ENCODE measurements at regions not wholly inside any gene's neighbourhood (a gene's known extent, or its start where the extent isn't known, plus 50 kb on each side); places are given as distances from the start of the nearest gene placed in this dataset.

- Histone ChIP-seq H3K27ac (ENCODE audit: low read depth, low read length) (no peak overlapping the region), H2AFZ (ENCODE audit: low read length) (no peak overlapping the region), H3K27me3 (ENCODE audit: insufficient read depth, low read length) (no peaks in the 10 kb centered on the region), H3K4me2 (ENCODE audit: insufficient read depth, low read length) (no peak overlapping the region), H3K79me2 (ENCODE audit: insufficient read depth, low read length) (no peaks in the 10 kb centered on the region), H3K4me1 (ENCODE audit: insufficient read depth, low read length) (no peaks in the 10 kb centered on the region), H3K36me3 (ENCODE audit: insufficient read depth, low read length) (no peaks in the 10 kb centered on the region), H4K20me1 (ENCODE audit: insufficient read depth, low read length) (no peaks in the 10 kb centered on the region), H3K9me3 (ENCODE audit: low read depth, low read length) (no peaks in the 10 kb centered on the region), H3K4me3 (ENCODE audit: insufficient read depth, low read length) (no peak overlapping the region)
- DNase-seq (ENCODE audit: insufficient read length, low spot score, missing footprints): no peak
- TF ChIP-seq CTCF (IDR thresholded peaks at IDR 0.05; ENCODE audit: extremely low read depth, low read depth, low read length): no peak
Observed at GRCh38 chr3:159147813-159148212, 346.0 kb downstream of the MFSD1 start.

GRCh38 chr3:159148466-159148865 lies 346.6 kb downstream of the MFSD1 start:
- no peak overlapping the region for H3K4me3 ChIP-seq (ENCODE audit: insufficient read depth, low read length)
- H3K4me1 ChIP-seq (ENCODE audit: insufficient read depth, low read length): no peaks in the 10 kb centered on the region
- no peaks in the 10 kb centered on the region for H3K9me3 ChIP-seq (ENCODE audit: low read depth, low read length)
- H3K4me2 ChIP-seq (ENCODE audit: insufficient read depth, low read length): no peak overlapping the region
- H3K27ac ChIP-seq (ENCODE audit: low read depth, low read length): no peak overlapping the region
- no peaks in the 10 kb centered on the region for H4K20me1 ChIP-seq (ENCODE audit: insufficient read depth, low read length)
- no peak for DNase-seq (ENCODE audit: insufficient read length, low spot score, missing footprints)
- H3K27me3 ChIP-seq (ENCODE audit: insufficient read depth, low read length): no peaks in the 10 kb centered on the region
- no peaks in the 10 kb centered on the region for H3K36me3 ChIP-seq (ENCODE audit: insufficient read depth, low read length)
- H2AFZ ChIP-seq (ENCODE audit: low read length): no peak overlapping the region
- H3K79me2 ChIP-seq (ENCODE audit: insufficient read depth, low read length): no peaks in the 10 kb centered on the region
- no peak for TF ChIP-seq CTCF (IDR thresholded peaks at IDR 0.05; ENCODE audit: extremely low read depth, low read depth, low read length)

- H3K4me1 ChIP-seq (ENCODE audit: insufficient read depth, low read length): no peaks in the 10 kb centered on the region
- H4K20me1 ChIP-seq (ENCODE audit: insufficient read depth, low read length): no peaks in the 10 kb centered on the region
- no peaks in the 10 kb centered on the region for H3K79me2 ChIP-seq (ENCODE audit: insufficient read depth, low read length)
- no peak overlapping the region for H3K27ac ChIP-seq (ENCODE audit: low read depth, low read length)
- H3K9me3 ChIP-seq (ENCODE audit: low read depth, low read length): no peaks in the 10 kb centered on the region
- H3K36me3 ChIP-seq (ENCODE audit: insufficient read depth, low read length): no peaks in the 10 kb centered on the region
- TF ChIP-seq CTCF (IDR thresholded peaks at IDR 0.05; ENCODE audit: extremely low read depth, low read depth, low read length): no peak
- H3K27me3 ChIP-seq (ENCODE audit: insufficient read depth, low read length): no peaks in the 10 kb centered on the region
- H3K4me3 ChIP-seq (ENCODE audit: insufficient read depth, low read length): no peak overlapping the region
- H3K4me2 ChIP-seq (ENCODE audit: insufficient read depth, low read length): no peak overlapping the region
- H2AFZ ChIP-seq (ENCODE audit: low read length): no peak overlapping the region
- DNase-seq (ENCODE audit: insufficient read length, low spot score, missing footprints): no peak
Observed at GRCh38 chr3:159149131-159149530, 347.3 kb downstream of the MFSD1 start.

- DNase-seq (ENCODE audit: insufficient read length, low spot score, missing footprints): no peak
- H3K4me1 ChIP-seq (ENCODE audit: insufficient read depth, low read length): no peaks in the 10 kb centered on the region
- H3K4me3 ChIP-seq (ENCODE audit: insufficient read depth, low read length): no peak overlapping the region
- no peaks in the 10 kb centered on the region for H3K27me3 ChIP-seq (ENCODE audit: insufficient read depth, low read length)
- H4K20me1 ChIP-seq (ENCODE audit: insufficient read depth, low read length): no peaks in the 10 kb centered on the region
- H3K79me2 ChIP-seq (ENCODE audit: insufficient read depth, low read length): no peaks in the 10 kb centered on the region
- H2AFZ ChIP-seq (ENCODE audit: low read length): no peak overlapping the region
- no peaks in the 10 kb centered on the region for H3K9me3 ChIP-seq (ENCODE audit: low read depth, low read length)
- no peak overlapping the region for H3K27ac ChIP-seq (ENCODE audit: low read depth, low read length)
- no peak for TF ChIP-seq CTCF (IDR thresholded peaks at IDR 0.05; ENCODE audit: extremely low read depth, low read depth, low read length)
- H3K4me2 ChIP-seq (ENCODE audit: insufficient read depth, low read length): no peak overlapping the region
- H3K36me3 ChIP-seq (ENCODE audit: insufficient read depth, low read length): no peaks in the 10 kb centered on the region
Observed at GRCh38 chr3:159149633-159150032, 347.8 kb downstream of the MFSD1 start.

All from osteoblast (primary cell).